ENCODE measurements at regions not wholly inside any gene's neighbourhood (a gene's known extent, or its start where the extent isn't known, plus 50 kb on each side); places are given as distances from the start of the nearest gene placed in this dataset.

- Histone ChIP-seq H3K9me3 (ENCODE audit: control insufficient read depth, low read depth, low read length) (no peaks in the 10 kb centered on the region), H3K36me3 (ENCODE audit: control insufficient read depth in 2 of 2, extremely low read depth in 1 of 2, insufficient read depth in 2 of 2, low read length in 2 of 2) (no peaks in the 10 kb centered on the region), H4K20me1 (ENCODE audit: control insufficient read depth, extremely low read depth, insufficient read depth, low read length) (no peaks in the 10 kb centered on the region), H3K79me2 (ENCODE audit: control insufficient read depth, insufficient read depth, low read length) (no peaks in the 10 kb centered on the region), H3K9ac (ENCODE audit: control insufficient read depth, extremely low read depth, insufficient read depth, low read length) (no peak overlapping the region), H3K4me1 (ENCODE audit: control insufficient read depth, extremely low read depth, insufficient read depth, low read length) (no peaks in the 10 kb centered on the region), H3K4me3 (ENCODE audit: control insufficient read depth in 2 of 3, extremely low read depth in 1 of 3, insufficient read depth in 2 of 3, low read depth in 1 of 3, low read length in 3 of 3) (no peak overlapping the region), H3K27me3 (ENCODE audit: control insufficient read depth, extremely low read depth, insufficient read depth, low read length) (no peaks in the 10 kb centered on the region), H2AFZ (ENCODE audit: control insufficient read depth, low read length) (no peak overlapping the region), H3K9me1 (ENCODE audit: control insufficient read depth, extremely low read depth, insufficient read depth, low read length) (no peaks in the 10 kb centered on the region), H3K4me2 (ENCODE audit: control insufficient read depth, extremely low read depth, insufficient read depth, low read depth, low read length) (no peak overlapping the region), H3K27ac (ENCODE audit: control insufficient read depth, insufficient read depth, low read length) (no peak overlapping the region)
- dilution Hi-C loops (cut with MboI; ENCODE audit: extremely low pct_ligation_motif_present, low sequenced_read_pairs) = no loop called here
- DNase-seq (ENCODE audit: low read depth, low spot score) (no peak), FAIRE-seq (no peak)
- TF ChIP-seq EZH2 (IDR thresholded peaks at IDR 0.05; ENCODE audit: low read length) = no peak
- TF ChIP-seq CTCF (optimal IDR thresholded peaks at IDR 0.05 in 1 of 3, IDR thresholded peaks at IDR 0.05 in 1 of 3, conservative IDR thresholded peaks at IDR 0.05 in 1 of 3; ENCODE audit: extremely low read depth in 1 of 3, insufficient read depth in 2 of 3, low read length in 3 of 3) = no peak
Measured at GRCh38 chr4:147085781-147086180, 140.1 kb upstream of the TTC29 start.

GRCh38 chr4:147088146-147088545 is 142.5 kb upstream of the TTC29 start:
- Histone ChIP-seq H2AFZ (ENCODE audit: control insufficient read depth, low read length) (no peak overlapping the region), H3K9me3 (ENCODE audit: control insufficient read depth, low read depth, low read length) (no peaks in the 10 kb centered on the region), H3K9ac (ENCODE audit: control insufficient read depth, extremely low read depth, insufficient read depth, low read length) (no peak overlapping the region), H4K20me1 (ENCODE audit: control insufficient read depth, extremely low read depth, insufficient read depth, low read length) (no peaks in the 10 kb centered on the region), H3K36me3 (ENCODE audit: control insufficient read depth in 2 of 2, extremely low read depth in 1 of 2, insufficient read depth in 2 of 2, low read length in 2 of 2) (no peaks in the 10 kb centered on the region), H3K4me1 (ENCODE audit: control insufficient read depth, extremely low read depth, insufficient read depth, low read length) (no peaks in the 10 kb centered on the region), H3K4me3 (ENCODE audit: control insufficient read depth in 2 of 3, extremely low read depth in 1 of 3, insufficient read depth in 2 of 3, low read depth in 1 of 3, low read length in 3 of 3) (no peak overlapping the region), H3K27ac (ENCODE audit: control insufficient read depth, insufficient read depth, low read length) (no peak overlapping the region), H3K4me2 (ENCODE audit: control insufficient read depth, extremely low read depth, insufficient read depth, low read depth, low read length) (no peak overlapping the region), H3K79me2 (ENCODE audit: control insufficient read depth, insufficient read depth, low read length) (no peaks in the 10 kb centered on the region), H3K27me3 (ENCODE audit: control insufficient read depth, extremely low read depth, insufficient read depth, low read length) (no peaks in the 10 kb centered on the region), H3K9me1 (ENCODE audit: control insufficient read depth, extremely low read depth, insufficient read depth, low read length) (no peaks in the 10 kb centered on the region)
- TF ChIP-seq CTCF (optimal IDR thresholded peaks at IDR 0.05 in 1 of 3, IDR thresholded peaks at IDR 0.05 in 1 of 3, conservative IDR thresholded peaks at IDR 0.05 in 1 of 3; ENCODE audit: extremely low read depth in 1 of 3, insufficient read depth in 2 of 3, low read length in 3 of 3) = no peak
- no peak for TF ChIP-seq EZH2 (IDR thresholded peaks at IDR 0.05; ENCODE audit: low read length)
- DNase-seq (ENCODE audit: low read depth, low spot score) = no peak
- FAIRE-seq = no peak
- dilution Hi-C loops (cut with MboI; ENCODE audit: extremely low pct_ligation_motif_present, low sequenced_read_pairs) = no loop called here
